NCI-H1105 (cell line): ENCODE measurements at regions not wholly inside any gene's neighbourhood (a gene's known extent, or its start where the extent isn't known, plus 50 kb on each side); places are given as distances from the start of the nearest gene placed in this dataset.

ENCODE experiments used
- DNase-seq: peaks from one replicate; lab custom pipeline; 2025; lab: John Stamatoyannopoulos, UW

DNA sequence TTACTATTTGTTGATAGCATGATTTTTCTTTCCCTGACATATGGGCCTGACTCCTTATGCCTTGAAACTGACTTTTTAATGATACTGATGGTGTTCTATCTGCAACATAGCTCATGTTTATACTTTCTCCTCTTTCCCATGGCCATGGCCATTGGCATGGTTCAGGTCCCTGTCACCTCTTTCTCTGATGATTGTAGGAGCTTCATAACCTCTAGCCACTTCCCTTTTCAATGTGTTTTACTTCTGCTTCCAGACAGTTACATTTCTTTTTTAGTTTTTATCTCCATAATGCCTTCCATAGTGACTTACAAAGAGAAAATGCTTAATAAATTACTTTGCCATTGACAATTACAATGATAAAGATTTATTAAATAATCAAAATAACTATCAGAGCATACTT lies 177.9 kb upstream of the SETBP1 start:
- DNase-seq: no peak

DNA sequence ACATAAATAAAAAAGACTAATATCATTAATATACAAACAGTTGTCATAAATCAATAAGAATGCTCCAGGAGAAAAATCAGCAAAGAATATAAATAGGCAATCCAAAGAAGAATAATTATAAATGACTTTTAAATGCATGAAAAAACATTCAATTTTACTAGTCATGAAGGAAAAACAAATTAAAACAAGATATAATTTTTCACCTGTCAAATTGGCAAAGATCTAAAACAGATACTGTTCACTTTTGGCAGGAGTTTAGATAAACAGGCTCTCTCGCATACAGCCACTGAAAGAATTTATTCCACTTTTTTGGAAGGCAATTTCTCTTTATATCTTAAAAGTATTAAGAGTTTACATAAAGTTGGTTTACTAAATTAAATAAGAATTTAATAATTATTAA lies 176.8 kb upstream of the SETBP1 start:
- no peak for DNase-seq

DNA sequence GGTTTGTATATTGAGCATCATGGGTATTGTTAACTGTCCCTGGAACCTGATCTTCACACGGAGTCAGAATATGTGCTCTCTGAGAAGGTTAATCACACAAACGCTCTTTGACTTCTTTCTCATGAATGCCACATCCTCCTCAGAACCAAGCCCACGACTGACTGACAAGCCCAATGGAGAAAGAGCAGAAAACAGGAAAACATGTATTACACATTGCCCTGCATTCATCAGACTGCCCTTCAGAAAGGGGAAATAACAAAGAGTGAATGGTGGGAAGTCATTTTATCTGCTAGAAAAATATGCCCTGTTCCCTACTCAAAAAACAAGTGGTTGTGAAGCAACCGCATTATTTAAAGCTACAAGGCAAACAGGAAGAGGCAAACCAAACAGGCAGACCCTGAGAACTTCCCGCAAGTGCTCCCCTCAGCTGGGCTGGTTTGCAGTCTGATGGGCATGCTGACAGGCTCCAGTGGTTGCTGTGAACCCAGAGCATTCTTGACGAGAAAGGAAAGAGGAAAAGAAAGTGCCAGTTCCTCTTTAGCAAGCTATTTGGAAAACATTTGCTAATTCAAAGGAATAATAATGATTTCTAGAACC lies 172.9 kb upstream of the SETBP1 start:
- DNase-seq: no peak

DNA sequence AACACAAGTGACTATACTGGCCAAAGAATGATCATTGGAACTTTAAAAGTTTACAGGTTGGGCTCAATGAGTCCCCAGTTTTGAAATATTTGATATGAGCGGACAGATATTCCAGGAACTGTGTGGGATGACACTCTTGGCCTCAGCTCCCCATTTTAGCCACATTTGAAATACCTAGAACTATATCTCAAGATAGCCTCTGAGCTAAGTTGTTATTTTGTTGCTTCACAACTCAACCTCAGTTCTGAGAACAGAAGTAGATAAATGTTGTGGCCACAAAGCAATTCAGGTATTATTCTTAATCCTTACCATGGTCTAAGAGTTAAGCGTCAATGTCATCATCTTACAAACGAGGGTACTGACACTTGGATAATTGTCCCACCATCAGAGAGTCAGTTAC lies 172.2 kb upstream of the SETBP1 start:
- DNase-seq: no peak

DNA sequence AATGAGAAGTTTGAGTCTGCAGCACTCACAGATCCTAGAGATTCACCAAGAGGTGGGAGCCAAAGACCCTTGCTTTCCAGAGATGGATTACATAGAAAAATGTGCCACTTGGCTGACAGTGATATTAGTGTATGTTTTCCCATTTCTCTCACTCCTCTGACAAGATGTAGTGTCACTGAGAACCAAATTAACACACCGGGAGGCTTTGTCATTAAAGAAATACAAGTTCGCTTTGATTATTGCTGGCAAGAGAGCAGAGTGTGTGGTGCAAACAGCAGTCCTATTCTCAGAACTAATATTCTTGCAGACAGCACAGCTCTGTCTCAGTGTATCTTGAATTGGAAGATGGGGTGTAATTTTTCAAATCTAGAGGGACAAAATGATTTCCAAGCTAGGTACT lies 171.6 kb upstream of the SETBP1 start:
- DNase-seq: no peak

DNA sequence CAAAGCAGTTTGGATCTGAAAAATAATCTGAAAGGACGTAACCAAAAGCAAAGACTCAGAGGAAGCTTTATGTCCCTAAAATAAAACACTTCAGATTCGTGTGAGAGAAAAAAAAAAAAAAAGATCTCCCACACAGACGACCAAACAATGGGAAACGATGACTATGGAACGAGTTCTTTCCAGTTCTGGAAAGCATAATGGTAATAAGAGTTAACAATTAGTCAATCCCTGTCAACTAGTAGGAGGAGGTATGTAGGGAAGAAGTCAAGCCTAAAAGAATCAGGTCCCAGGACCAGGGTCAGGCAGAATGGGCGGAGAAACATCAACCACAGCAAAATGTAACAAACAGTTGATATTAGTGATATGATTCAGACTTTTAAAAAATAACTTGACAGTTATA lies 170.3 kb upstream of the SETBP1 start:
- no peak for DNase-seq

DNA sequence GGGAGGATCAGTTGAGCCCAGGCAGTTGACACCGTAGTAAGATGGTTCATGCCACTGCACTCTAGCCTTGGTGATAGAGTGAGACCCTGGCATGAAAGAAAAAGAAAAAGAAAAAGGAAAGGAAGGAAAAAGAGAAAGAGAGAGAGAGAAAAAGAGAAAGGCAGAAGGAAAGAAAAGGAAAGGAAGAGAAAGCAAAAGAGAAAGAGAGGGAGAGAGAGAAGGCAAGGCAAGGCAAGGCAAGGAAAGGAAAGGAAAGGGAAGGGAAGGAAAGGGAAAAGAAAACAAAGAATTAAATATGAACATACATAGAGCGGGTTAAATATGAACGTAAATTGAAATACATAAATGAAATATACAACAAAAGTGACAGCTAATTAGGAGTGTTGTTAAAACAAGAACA lies 167.5 kb upstream of the SETBP1 start:
- DNase-seq: no peak

DNA sequence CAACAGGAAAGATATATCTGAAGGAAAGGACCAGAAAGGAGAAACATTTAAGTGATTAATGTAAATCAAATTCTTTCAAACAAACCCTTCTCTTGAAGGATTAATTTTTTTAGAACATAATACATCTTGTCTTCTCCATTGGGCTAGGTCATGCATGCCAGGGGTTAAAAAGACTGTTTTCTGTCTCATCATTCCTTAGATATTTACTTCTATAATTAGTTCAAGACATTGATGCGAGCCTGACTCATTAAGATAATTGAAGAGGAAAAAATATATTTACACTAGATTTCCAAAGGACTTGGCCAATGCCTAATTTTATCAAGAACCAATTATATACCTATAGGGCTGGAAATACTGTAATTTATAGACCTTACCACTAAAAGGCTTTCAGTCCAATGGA lies 166.6 kb upstream of the SETBP1 start:
- peak; percentile 6 for DNase-seq

DNA sequence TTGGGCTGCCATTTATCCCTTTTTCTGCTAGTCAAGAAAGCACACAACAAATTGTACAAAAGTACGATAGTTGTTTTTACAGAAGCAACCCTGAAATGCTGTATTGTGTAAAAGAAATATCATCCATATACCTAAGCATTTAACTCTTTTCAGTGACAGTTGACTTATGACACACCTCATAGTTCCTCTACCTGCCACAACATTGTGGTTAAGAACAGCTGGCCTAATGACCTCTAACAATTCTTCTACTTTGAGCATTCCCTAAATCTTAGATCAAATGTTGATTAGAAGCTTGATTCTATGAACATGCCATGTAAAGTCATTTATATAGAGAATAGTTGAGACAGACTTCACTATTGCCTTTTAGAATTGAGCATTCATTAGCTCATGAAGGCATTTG lies 165.9 kb upstream of the SETBP1 start:
- DNase-seq: no peak

DNA sequence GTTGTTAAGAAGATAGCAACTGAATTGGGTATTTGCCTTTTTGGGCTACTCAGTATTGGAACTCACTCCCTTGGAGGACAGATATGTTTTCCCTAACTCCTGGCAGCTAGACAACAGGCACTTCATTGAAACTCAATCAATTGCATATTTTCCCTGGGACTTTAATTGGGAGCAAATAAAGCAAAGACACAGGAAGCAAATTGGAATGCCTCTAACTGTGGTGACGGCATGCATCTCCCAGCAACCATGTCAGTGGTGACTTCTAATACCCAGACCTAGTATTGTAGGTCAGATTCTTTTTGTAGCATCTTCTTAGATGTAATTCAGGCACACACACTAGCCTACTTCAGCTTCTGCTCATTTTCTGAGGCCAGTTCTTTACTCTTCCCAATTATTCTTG lies 164.2 kb upstream of the SETBP1 start:
- DNase-seq: no peak

DNA sequence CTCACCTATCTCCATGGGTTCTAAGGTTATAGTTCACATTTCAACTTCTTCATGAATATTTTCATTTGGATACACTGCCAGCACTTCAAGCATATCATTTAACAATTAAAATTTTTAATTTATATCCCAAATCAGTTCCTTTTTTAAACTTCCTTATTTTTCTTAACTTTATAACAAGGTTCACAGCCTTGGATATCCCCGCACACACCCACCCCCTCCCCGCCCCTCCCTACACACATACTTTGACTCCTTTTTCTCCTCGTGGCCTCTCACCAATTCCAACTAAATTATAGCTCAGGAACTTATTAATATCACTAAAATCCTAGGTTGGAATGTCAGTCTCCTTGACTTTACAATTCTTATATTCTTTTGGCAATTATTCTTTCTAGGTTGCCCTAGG lies 163.6 kb upstream of the SETBP1 start:
- no peak for DNase-seq

DNA sequence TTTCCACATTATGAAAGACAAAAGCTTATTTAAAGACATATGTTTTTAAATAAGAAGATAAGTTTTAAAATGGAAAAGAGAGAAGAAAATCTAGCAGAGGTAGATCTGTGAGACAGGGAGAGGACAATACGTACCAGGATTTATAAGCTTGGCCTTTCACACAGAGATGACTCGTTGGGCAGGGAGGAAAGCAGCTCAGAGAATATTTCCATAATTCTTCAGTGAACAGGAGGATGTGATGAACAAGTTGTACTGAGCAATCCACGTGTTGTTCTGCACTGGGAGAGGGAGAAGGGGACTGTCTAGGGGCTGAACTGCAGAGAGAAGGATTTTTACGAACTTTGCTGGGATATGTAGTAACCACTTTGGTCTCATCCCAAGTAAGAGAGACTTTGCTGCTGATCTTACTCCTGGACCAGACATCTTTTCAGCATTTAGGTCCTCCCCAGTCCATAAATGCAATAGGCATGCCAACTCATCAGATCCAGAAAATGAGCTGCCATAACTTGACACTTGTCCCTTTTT lies 162.5 kb upstream of the SETBP1 start:
- no peak for DNase-seq

DNA sequence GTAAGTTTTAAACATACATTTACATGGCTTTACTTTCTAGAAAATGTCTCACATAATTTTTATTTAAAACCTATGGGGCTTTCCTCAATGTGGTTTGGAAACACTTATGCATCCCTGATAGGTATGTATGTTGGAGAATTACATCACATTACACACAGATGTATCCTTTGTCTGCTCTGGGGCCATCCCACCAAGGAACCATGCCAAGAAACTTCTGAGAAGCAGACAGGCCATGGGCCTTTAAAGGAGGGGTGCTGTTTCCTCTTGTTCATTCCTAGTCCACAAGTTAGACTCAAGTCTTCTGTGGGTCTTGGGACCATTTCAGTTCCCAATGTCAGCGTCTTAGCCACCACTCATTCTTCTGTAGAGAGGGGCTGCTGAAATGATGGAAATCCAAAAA lies 162.0 kb upstream of the SETBP1 start:
- no peak for DNase-seq

DNA sequence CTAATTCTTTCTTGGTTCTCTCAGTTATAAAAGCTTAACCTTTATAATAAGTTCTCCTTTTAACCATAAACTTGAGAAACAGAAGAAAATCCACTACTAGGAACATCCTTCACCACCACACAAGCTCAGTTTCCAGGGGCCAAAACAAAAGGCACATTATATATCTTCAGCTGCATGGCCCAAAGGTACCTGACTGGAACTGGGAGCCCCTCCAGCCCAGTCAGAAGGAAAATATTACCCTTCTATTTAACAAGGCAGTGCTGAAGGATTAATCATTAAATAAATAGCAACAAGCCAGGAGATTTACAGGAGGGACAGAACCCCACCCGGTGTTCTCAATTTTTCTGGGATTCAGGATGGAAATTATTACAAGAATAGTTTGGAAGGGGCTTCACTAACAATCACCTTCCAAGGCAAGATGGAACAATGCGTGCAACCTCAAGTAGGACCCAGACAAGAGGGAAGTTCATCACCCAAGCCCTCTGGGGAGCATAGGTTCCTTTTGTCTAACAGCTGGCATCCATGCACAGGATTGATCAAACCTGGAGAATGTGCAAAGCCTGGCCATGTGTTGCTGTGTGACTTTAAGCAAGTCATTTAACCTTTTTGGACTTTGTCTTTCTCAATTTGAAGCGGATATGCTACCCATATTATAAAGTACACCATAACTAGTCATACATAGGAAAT lies 159.6 kb upstream of the SETBP1 start:
- no peak for DNase-seq

DNA sequence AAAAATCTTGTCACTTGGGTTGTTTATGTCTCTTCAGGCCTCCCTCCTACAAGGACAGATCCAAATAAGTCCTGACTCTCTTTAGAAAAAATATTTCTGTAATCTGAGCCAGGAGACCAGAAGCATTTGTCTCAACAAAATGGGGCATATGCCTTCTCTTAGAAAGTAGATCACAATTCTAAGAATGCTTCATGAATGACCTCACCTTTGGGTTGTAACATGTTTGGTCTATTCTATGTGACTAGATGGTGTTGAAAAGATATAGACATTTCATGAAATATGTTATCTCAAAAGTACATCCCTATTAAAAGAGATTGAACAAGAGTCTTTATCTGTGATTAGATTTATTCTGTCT lies 159.0 kb upstream of the SETBP1 start:
- DNase-seq: no peak

DNA sequence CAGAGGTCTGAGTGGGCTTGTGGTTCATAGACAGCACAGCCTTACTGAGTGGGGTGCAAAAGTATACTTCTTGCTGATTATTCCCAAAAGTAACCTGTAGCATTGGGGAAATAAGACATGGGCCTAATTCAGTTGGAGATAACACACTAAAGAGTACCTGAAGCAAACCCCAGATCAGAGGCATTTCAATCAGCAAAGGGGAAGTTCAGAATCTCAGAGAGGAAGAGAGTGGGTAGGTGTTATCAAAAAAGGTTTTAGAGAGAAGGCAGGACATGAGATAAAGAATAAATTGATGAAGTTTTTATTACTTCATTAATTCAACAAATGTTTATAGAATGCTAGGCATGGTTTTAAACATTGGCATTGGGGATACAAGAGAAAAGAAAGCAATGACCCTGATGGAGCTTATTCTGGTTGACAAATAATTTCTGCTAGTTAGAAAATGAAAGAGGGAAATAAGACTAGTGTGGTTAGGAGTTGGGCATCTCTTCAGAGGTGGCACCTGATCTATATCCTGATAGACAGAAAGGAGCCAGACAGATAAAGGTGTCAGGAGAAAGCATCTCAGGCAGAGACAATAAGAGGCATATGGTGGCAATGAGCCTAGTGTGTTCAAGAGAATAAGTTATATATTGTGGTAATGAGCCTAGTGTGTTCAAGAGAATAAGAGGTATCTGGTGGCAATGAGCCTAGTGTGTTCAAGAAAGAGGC lies 153.8 kb upstream of the SETBP1 start:
- DNase-seq: no peak

DNA sequence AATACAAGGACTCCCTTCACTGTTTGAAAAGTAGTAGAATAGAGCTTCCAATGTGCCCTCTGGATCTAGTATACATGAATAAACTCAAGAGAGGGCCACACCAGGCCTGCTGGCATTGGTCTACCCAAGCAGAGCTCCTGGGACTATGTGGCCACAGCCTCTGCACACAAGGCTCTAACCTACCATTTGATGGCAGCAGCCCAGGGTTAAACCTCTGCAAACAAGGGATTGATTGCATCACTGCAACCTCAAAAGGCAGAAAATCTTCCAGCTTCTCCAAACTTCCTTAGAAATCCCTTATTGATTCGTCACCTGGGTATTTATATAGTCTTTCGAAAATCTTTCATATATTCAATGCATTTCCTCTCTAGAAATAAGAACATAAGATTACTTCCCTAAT lies 147.6 kb upstream of the SETBP1 start:
- no peak for DNase-seq

DNA sequence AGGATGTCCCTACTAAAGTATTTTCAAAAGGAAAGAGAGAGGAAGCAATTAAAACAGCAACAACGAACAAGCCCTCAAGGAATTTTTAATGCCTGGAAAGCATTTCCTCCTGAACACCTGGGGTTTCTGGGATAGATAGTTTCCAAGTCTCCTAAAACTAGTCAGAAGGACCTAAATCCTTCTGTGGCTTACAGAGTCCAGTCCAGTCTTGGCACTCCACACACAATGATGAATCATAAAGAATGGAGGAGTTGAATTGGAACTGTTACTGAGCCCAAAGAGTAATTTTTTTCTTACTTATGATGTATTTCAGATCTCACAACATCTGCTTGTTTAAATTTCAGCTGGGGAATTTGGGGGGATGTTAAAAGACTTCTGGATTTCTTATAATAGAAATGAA lies 144.6 kb upstream of the SETBP1 start:
- no peak for DNase-seq

DNA sequence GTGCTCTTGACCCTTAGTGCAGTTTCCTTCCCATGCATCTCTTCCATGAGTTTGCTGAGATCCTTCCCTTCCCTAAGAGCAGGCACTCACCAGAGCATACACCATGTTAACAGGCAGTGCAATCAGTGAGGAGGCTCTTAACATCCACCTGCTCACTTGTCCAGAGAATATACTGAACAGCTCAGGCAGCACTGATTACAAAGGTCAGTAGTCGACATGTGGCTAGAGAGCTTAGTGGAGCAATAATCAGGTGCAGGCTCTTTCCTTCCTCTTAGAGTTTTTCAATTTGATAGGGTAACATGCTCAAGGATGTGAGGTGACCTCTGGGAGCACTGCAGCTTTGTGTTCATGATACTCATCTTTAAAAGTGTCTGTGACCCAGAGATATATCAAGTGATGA lies 144.1 kb upstream of the SETBP1 start:
- no peak for DNase-seq

DNA sequence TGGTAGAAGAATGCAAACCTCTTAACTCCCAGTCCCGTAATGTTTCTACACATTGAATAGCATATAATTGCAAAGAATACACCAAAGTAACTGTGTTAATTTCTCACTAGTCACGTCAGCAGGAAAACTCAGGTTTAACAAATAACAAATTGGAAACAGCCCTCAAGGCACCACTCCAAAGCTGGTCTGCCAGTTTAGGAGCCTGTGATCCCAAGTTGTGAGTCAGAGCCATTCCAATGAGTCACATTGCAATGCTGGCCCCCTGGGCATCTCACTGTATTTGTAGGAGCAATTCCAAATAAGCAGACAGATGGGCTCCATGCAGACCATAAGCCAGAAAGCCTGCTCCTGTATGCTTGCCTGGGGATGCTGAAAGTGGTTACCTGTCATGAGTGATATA lies 143.2 kb upstream of the SETBP1 start:
- DNase-seq: no peak

DNA sequence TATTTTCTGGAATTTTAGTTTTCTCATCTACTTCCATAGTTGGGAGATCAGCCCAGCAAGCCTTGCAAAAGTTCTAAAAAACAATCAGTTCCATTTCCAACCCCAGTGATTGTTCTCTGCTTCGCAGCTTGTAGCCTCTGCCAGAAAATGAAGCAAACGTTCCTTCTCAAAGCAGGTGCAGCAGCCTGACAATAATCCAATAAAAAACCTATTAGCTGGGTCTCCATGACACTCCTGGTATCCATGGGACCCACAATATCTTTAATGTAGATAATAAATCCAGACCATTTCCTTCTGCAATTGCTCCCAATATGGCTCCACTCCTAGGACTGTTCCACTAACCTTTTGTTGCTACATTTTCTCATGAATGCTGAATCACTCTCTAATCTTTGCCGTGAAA lies 140.8 kb upstream of the SETBP1 start:
- no peak for DNase-seq

DNA sequence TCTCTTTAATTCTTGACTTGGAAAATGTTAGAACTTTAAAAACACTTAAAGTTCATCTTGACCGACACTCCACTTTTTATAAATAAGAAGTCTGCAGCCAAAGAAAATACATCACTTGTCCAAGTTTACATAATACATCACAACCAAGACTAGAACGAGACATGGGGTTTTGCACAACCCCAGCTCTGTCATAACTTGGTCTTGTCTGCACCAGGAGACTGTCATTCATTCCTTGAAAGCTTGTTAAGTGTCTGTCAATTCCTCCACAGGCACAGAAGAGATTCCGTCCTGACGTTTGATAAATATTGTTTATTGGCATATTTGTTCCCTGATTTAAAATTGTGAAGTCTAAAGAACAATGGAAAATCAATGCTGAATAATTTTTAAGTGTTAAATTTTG lies 139.5 kb upstream of the SETBP1 start:
- DNase-seq: no peak

DNA sequence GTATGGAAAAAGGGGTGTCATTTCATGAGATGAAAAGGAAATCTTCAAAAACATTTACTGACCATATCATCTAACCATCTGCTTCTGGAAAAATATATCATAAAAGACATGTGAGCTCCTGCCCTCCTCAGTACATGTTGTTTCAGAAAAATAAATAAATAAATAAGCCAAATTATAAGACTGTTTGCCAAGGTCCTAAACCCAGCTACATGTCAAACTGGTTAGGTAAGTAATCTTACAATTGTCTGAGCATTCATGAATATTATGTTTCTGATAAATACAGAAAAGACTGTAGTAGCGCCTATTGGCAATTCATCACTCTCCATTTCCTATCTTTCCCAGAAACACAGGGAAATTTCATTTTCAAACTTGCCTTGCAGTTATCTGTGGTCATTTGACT lies 138.9 kb upstream of the SETBP1 start:
- no peak for DNase-seq

DNA sequence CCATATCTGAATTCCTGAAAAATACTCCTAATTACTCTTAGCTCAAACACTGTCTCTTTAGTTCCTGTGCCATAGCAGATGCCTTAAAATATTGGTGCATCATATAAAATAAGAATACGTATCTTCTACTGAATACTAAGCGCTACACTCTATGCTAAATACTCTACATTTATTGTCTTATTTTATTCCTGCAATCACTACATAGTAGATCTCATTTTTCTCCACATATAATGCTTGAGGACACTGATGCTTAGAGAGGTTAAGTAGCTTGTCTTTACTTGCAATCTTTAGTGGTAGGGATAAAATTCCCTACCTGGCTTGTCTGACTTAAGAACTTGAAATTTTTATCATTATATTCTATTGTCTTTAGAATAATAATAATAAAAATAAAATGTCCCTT lies 137.3 kb upstream of the SETBP1 start:
- DNase-seq: no peak
